Astrocyte (in vitro differentiated cells and primary cell): ENCODE measurements at regions not wholly inside any gene's neighbourhood (a gene's known extent, or its start where the extent isn't known, plus 50 kb on each side); places are given as distances from the start of the nearest gene placed in this dataset.

Experiments used
- EZH2 ChIP-seq: IDR thresholded peaks from 2 replicates; pipeline ENCODE4 v1.6.1; 2012; ENCODE audit warnings: mild to moderate bottlenecking, low read length, inconsistent platforms; ENCODE audit not compliant: insufficient read depth
- TF ChIP-seq, protein P1 (sequence below): IDR thresholded peaks from 2 replicates; pipeline ENCODE4 v1.5.1; 2011; ENCODE audit warnings: low read depth, mild to moderate bottlenecking, inconsistent platforms, low read length, moderate library complexity; ENCODE audit not compliant: insufficient read depth

DNA sequence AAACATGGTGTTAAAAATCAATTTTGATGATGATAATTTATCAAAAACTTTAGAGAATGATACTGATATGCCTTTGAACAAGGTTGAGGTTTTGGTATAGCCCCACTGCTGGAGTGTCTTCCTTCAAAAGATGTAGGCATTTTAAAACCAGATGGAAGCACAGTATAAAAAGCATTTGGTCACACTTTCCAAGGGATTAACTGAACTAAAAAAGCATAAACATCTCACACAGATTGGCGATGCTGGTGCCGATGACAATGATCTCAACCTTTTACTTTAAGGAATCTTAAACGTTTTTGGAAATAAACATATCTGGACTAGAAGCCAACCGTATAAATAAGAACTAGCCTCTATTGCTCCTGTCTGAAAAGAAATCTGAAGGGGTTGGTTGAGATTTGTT lies 488.4 kb downstream of the ENC1 start:
- TF ChIP-seq, protein P1, sequence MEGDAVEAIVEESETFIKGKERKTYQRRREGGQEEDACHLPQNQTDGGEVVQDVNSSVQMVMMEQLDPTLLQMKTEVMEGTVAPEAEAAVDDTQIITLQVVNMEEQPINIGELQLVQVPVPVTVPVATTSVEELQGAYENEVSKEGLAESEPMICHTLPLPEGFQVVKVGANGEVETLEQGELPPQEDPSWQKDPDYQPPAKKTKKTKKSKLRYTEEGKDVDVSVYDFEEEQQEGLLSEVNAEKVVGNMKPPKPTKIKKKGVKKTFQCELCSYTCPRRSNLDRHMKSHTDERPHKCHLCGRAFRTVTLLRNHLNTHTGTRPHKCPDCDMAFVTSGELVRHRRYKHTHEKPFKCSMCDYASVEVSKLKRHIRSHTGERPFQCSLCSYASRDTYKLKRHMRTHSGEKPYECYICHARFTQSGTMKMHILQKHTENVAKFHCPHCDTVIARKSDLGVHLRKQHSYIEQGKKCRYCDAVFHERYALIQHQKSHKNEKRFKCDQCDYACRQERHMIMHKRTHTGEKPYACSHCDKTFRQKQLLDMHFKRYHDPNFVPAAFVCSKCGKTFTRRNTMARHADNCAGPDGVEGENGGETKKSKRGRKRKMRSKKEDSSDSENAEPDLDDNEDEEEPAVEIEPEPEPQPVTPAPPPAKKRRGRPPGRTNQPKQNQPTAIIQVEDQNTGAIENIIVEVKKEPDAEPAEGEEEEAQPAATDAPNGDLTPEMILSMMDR = no peak
- TF ChIP-seq EZH2 = no peak
